ENCODE measurements at regions not wholly inside any gene's neighbourhood (a gene's known extent, or its start where the extent isn't known, plus 50 kb on each side); places are given as distances from the start of the nearest gene placed in this dataset.
"Not testable (repeated sequence)": the region's sequence is repeated elsewhere in the genome, so short reads cannot be mapped to it uniquely, and the experiment has no call there.

DNA sequence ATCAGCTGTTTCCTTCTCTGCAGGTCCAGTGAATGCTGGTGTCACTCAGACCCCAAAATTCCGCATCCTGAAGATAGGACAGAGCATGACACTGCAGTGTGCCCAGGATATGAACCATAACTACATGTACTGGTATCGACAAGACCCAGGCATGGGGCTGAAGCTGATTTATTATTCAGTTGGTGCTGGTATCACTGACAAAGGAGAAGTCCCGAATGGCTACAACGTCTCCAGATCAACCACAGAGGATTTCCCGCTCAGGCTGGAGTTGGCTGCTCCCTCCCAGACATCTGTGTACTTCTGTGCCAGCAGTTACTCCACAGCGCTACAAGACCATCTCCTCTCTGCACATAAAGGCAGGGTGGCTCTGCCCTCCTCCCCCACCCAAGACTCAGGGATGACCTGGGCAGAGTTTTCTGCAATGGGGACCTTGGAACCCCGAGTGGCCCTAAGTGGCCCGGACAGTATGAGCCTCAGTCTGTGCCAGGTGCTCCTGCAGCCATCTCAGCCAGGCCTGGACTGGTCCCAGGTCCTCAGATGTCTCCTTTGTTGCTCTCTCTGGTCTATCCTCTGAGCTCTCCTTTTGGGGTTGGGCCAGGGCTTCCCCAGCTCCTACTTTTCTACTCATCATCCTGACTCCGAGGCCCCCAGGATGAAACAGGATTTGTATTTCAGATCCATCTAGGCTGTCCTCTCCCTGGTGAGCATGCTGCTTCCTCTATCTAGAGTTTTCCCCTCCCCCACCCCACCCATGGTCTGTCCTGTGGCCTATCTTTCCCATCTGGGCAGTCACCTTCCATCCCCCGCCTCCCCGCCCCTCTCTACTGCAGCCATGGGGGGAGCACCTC, 212.1 kb upstream of the PRSS58 start:
- POLR2A ChIA-PET = no interaction called here
- no peak for DNase-seq (ENCODE audit: extremely low spot score)
- CTCF ChIA-PET = interaction anchor here (1.0 to 5.5 kb wide), 6 partner anchors 9 to 65 kb away, joined by 3 to 35 read pairs (median 4); no protein-coding TSS in a partner anchor
- TF ChIP-seq, protein P1, sequence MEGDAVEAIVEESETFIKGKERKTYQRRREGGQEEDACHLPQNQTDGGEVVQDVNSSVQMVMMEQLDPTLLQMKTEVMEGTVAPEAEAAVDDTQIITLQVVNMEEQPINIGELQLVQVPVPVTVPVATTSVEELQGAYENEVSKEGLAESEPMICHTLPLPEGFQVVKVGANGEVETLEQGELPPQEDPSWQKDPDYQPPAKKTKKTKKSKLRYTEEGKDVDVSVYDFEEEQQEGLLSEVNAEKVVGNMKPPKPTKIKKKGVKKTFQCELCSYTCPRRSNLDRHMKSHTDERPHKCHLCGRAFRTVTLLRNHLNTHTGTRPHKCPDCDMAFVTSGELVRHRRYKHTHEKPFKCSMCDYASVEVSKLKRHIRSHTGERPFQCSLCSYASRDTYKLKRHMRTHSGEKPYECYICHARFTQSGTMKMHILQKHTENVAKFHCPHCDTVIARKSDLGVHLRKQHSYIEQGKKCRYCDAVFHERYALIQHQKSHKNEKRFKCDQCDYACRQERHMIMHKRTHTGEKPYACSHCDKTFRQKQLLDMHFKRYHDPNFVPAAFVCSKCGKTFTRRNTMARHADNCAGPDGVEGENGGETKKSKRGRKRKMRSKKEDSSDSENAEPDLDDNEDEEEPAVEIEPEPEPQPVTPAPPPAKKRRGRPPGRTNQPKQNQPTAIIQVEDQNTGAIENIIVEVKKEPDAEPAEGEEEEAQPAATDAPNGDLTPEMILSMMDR (IDR thresholded peaks at IDR 0.05; ENCODE audit: control extremely low read depth, extremely low read depth, low read depth, missing control alignments) = no peak

DNA sequence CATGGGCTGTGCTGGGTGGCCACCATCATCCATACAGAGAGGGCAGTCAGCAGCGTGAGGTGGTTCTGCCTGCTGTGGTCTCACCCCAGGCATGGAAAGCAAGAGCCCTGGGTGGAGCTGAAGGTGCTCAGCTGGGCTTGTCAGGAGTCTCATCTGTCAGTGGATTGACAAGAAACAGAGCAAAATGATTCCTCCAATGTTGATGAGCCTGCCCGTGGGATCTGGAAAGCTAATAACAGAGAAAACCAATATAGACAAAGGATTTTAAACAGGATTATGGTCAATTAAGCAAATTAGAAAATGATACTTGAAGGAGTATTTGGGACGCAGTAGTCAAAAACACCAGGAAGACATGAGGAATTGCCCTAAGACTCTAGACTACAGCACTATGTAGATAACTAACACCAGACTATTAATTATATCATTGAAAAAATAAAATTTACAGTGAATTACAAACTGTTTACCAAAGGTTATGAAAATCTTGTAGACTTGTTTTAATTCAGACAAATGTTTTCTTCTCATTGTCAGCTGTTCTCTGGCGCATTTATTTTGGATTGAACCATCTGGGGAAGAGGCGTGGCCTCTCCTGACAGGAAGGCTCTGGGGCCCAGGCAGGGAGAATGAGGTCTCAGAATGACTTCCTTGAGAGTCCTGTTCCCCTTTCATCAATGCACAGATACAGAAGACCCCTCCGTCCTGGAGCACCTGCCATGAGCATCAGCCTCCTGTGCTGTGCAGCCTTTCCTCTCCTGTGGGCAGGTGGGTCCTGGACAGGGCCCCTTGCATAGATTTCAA, 211.2 kb upstream of the PRSS58 start:
- POLR2A ChIA-PET = no interaction called here
- no peak for DNase-seq (ENCODE audit: extremely low spot score)
- TF ChIP-seq, protein P1 (IDR thresholded peaks at IDR 0.05; ENCODE audit: control extremely low read depth, extremely low read depth, low read depth, missing control alignments) = no peak
- CTCF ChIA-PET = interaction anchor here (1.0 to 5.5 kb wide), 6 partner anchors 7 to 67 kb away, joined by 3 to 35 read pairs (median 7); no protein-coding TSS in a partner anchor

DNA sequence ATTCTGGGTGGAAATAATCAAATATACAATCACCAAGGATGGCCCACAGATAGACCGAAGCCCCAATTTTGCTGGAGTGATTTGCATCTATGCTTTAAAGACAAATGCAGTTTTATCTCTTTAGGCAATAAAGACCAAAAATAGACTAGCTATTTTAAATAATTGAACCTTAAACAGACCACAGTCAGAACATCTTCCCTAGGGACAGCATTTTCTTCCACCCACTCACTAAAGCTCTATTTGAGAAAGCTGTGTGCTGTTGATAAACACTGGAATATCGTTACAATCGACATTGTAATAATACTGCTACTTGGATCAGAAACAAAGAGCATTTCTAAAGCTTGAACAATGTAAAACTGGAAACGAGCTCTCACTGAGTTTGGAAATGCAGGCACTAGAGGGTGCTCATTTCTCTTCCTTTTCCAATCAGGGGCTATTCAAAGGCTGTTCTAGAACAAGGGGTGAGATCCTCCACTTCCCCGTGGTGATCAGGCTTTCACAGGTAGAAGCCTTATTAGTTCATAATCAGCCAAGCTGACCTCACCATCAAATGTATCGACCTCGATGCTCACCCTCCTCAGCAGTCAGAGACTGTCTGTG, 209.3 kb upstream of the PRSS58 start:
- POLR2A ChIA-PET; DNase-seq (ENCODE audit: extremely low spot score): not testable (repeated sequence)
- CTCF ChIA-PET = interaction anchor here (1.4 to 10.6 kb wide), 5 partner anchors 8 to 455 kb away, joined by 3 to 79 read pairs (median 9); no protein-coding TSS in a partner anchor

DNA sequence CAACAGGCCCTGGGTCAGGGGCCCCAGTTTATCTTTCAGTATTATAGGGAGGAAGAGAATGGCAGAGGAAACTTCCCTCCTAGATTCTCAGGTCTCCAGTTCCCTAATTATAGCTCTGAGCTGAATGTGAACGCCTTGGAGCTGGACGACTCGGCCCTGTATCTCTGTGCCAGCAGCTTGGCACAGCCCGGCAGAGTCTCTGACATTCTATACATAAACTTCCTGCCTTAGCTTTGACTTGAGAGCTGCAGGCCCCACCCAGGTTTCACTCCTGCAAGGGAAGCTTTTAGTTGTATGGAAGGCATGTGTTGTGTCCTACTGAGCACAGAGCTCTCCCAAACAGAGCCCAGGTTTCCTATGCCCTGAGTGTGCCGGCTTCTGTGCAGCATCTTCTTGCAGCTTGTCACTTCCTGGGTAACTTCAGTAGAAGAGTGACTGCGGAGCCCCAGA, 205.6 kb upstream of the PRSS58 start:
- DNase-seq (ENCODE audit: extremely low spot score) = no peak
- TF ChIP-seq, protein P1 (IDR thresholded peaks at IDR 0.05; ENCODE audit: control extremely low read depth, extremely low read depth, low read depth, missing control alignments) = no peak
- ChIA-PET POLR2A (no interaction called here), CTCF (interaction anchor here (0.8 to 10.6 kb wide), 11 partner anchors 11 to 78 kb away, joined by 3 to 79 read pairs (median 6); no protein-coding TSS in a partner anchor)

DNA sequence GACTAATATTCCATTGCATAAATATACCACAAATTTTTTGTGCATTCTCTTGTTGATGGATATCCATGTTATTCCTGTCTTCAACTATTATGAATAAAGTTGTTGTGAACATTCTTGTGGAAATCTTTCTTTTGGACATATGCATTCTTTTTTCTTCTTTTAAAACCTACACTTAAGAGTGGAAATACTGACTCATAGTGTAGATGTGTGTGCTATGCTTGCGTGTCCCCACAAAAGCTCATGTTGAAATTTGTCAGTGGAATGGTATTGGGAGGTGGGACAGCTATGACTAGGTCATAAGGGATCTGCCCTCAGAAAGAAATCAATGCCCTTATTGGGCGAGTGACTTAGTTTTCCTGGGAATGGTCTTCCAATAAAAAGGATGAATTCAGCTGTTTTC, 203.6 kb upstream of the PRSS58 start:
- TF ChIP-seq, protein P1 (IDR thresholded peaks at IDR 0.05; ENCODE audit: control extremely low read depth, extremely low read depth, low read depth, missing control alignments) = no peak
- no peak for DNase-seq (ENCODE audit: extremely low spot score)
- ChIA-PET CTCF (interaction anchor here (0.6 to 10.6 kb wide), 13 partner anchors 9 to 74 kb away, joined by 3 to 79 read pairs (median 6); no protein-coding TSS in a partner anchor), POLR2A (no interaction called here)

DNA sequence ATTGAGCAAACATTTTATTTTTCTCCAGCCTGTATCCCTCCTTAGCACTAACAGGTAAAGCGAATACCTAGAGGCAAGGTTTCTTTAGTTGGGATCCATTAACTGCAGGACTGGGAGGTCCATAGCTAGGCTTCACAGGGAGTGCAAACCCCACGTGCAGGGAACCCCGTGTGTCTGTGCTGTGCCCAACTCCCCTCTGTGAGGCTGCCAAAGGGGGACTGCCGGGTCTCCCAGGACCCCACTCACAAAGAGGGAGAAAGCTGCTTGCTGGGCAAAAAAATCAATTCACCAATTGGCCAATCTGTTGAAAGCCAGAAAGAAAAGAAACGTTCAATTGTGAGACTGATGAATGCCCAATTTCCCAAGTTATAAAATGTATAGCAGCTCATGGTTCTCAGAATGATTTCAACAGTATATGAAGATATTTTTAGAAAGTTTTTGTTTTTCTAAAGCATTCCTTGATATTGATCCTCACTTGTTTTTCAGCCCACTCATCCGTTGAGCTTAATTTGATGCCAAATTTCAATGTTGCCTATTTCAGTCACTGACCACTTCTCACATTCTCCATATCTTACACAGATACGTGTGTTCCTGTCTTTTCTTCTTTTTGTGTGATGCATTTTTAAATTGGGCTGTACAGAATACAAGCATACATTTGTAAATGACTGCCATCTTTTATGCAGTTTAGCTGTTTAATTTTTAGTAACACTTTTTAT, 202.7 kb upstream of the PRSS58 start:
- no peak for DNase-seq (ENCODE audit: extremely low spot score)
- POLR2A ChIA-PET = no interaction called here
- TF ChIP-seq, protein P1 (IDR thresholded peaks at IDR 0.05; ENCODE audit: control extremely low read depth, extremely low read depth, low read depth, missing control alignments) = no peak
- CTCF ChIA-PET = interaction anchor here (0.6 to 10.6 kb wide), 16 partner anchors 8 to 75 kb away, joined by 3 to 79 read pairs (median 6); no protein-coding TSS in a partner anchor
